Stimulated activated CD4-positive, alpha-beta T cell treated with anti-CD3 and anti-CD28 coated beads, Interleukin-2, amount 100 ng/mL, for 24 hours (primary cell): ENCODE measurements at regions not wholly inside any gene's neighbourhood (a gene's known extent, or its start where the extent isn't known, plus 50 kb on each side); places are given as distances from the start of the nearest gene placed in this dataset.
"Not testable (repeated sequence)": the region's sequence is repeated elsewhere in the genome, so short reads cannot be mapped to it uniquely, and the experiment has no call there.

ENCODE experiments used
- DNase-seq, 2 donors: peaks; one replicate each; pipeline ENCODE4 v3.0.0-alpha.2; 2020

- no peak for DNase-seq
Measured at GRCh38 chr7:140283472-140283871, 106.7 kb upstream of the KDM7A start.

GRCh38 chr7:140281960-140282359 is 105.2 kb upstream of the KDM7A start:
- DNase-seq = no peak

GRCh38 chr7:140281255-140281654 is 104.5 kb upstream of the KDM7A start:
- no peak for DNase-seq

GRCh38 chr7:140276001-140276400 is 99.2 kb upstream of the KDM7A start:
- no peak for DNase-seq

- DNase-seq = no peak
Measured at GRCh38 chr7:140275069-140275965, 98.5 kb upstream of the KDM7A start.

GRCh38 chr7:140273417-140273816 is 96.6 kb upstream of the KDM7A start:
- DNase-seq = no peak

- DNase-seq = not testable (repeated sequence)
Measured at GRCh38 chr7:140271643-140271968, 94.8 kb upstream of the KDM7A start.

- no peak for DNase-seq
Measured at GRCh38 chr7:140269004-140269638, 92.3 kb upstream of the KDM7A start.

GRCh38 chr7:140267381-140268226 is 90.8 kb upstream of the KDM7A start:
- no peak for DNase-seq

- DNase-seq = no peak
Measured at GRCh38 chr7:140263277-140263676, 86.5 kb upstream of the KDM7A start.

- no peak for DNase-seq
Measured at GRCh38 chr7:140262242-140262903, 85.6 kb upstream of the KDM7A start.

GRCh38 chr7:140261522-140261921 is 84.7 kb upstream of the KDM7A start:
- DNase-seq = no peak

- no peak for DNase-seq
Measured at GRCh38 chr7:140261105-140261486, 84.3 kb upstream of the KDM7A start.

GRCh38 chr7:140260352-140261104 is 83.7 kb upstream of the KDM7A start:
- DNase-seq = no peak

GRCh38 chr7:140257278-140257677 is 80.5 kb upstream of the KDM7A start:
- DNase-seq = not testable (repeated sequence)

GRCh38 chr7:140254976-140255375 is 78.2 kb upstream of the KDM7A start:
- DNase-seq = not testable (repeated sequence)

GRCh38 chr7:140249036-140249806 is 72.4 kb upstream of the KDM7A start:
- DNase-seq = no peak

- DNase-seq = no peak
Measured at GRCh38 chr7:140247559-140247958, 70.8 kb upstream of the KDM7A start.

GRCh38 chr7:140245611-140246105 is 68.9 kb upstream of the KDM7A start:
- DNase-seq = no peak

GRCh38 chr7:140242057-140243031 is 65.6 kb upstream of the KDM7A start:
- DNase-seq = no peak
